ENCODE measurements at regions not wholly inside any gene's neighbourhood (a gene's known extent, or its start where the extent isn't known, plus 50 kb on each side); places are given as distances from the start of the nearest gene placed in this dataset.

DNA sequence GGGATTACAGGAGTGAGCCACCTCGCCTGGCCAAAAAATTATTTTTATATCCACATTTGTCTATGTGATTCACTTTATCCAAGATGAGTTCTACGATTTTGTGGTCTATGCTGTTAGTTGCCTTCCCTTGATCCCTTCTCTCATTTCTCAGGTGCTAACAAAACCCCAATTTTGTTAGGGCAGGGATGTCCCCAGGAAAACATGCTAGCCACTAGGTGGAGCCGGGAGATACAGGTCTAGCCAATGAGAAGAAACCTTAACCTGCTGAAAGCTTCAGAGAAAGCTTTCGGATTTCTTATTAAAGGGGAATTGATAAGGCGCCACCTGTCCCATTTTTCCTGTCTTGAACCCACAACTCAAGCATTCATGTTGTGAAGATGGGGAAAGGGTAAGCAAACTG is 167.4 kb upstream of the OLIG3 start:
- TF ChIP-seq, protein P1, sequence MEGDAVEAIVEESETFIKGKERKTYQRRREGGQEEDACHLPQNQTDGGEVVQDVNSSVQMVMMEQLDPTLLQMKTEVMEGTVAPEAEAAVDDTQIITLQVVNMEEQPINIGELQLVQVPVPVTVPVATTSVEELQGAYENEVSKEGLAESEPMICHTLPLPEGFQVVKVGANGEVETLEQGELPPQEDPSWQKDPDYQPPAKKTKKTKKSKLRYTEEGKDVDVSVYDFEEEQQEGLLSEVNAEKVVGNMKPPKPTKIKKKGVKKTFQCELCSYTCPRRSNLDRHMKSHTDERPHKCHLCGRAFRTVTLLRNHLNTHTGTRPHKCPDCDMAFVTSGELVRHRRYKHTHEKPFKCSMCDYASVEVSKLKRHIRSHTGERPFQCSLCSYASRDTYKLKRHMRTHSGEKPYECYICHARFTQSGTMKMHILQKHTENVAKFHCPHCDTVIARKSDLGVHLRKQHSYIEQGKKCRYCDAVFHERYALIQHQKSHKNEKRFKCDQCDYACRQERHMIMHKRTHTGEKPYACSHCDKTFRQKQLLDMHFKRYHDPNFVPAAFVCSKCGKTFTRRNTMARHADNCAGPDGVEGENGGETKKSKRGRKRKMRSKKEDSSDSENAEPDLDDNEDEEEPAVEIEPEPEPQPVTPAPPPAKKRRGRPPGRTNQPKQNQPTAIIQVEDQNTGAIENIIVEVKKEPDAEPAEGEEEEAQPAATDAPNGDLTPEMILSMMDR (IDR thresholded peaks at IDR 0.05), result peak in 2 of 4 experiments; percentile 21 to 39
- TF ChIP-seq POLR2AphosphoS5 (IDR thresholded peaks at IDR 0.05), result no peak
- TF ChIP-seq POLR2A (IDR thresholded peaks at IDR 0.05), result no peak
